ENCODE measurements at regions not wholly inside any gene's neighbourhood (a gene's known extent, or its start where the extent isn't known, plus 50 kb on each side); places are given as distances from the start of the nearest gene placed in this dataset.
A peak's percentile ranks its signal among the peaks of the same experiment; 100 is the strongest.

DNA sequence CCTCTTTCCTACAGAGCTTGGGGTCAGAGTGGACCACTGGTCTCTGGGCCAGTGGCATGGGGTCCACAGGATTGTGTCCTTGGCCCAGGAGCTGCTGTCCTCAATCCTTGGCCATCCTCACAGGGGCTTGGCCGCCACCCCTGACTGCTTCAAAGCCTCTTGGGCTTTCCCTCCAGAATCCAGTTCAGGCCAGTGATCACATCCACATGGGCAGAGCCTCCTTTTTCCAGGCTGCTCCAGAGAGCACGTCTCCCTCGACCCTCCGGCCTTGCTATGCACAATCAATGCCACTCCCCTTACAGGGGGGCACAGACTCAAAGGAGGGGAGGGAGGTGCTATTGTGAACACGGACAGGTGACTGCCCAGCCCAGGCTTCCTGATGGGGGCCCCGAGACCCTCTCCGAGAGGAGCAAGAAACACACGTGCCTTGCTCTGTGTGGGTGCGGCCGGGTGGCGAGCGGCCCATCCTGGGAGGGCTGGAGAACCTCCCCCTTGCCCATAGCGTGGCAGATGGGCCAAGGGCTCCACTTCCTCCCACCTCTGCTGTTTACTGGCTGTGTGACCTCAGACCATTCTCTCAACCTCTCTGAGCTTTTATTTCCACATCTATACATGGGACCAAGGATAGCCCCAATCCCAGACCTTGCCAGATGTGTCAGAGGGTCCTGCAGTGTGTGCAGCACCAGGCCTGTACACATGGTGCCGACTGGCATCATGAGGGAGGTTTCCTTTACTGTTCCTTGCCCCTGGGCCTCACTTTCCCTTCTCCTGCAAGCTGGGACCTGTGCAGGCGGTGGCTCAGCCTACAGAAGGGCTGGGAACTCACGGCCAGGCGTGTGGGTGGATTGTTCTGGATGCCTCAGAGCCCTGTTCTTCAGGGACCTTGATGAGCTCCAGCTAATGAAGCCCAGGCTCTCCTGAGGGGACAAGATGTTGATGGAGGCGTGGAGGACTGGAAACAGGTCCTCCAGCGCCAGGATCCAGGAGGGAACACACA is 229.0 kb upstream of the GSE1 start:
- intact Hi-C loops (cut with DNase I), result no loop called here
- Histone ChIP-seq H3K36me3 (replicated peaks in 1 of 2) (no peaks in the 10 kb centered on the region), H3K4me3 (no peak overlapping the region), H3K4me1 (replicated peaks in 1 of 2) (peaks cover 10 to 49% of the 10 kb centered on the region in 2 donors), H3K27me3 (no peaks in the 10 kb centered on the region), H3K27ac (peak overlapping the region in 1 of 5 donors; percentile 54), H3K9me3 (replicated peaks in 1 of 3) (no peaks in the 10 kb centered on the region)
- no peak for TF ChIP-seq POLR2A (IDR thresholded peaks at IDR 0.05)
- TF ChIP-seq, protein P1, sequence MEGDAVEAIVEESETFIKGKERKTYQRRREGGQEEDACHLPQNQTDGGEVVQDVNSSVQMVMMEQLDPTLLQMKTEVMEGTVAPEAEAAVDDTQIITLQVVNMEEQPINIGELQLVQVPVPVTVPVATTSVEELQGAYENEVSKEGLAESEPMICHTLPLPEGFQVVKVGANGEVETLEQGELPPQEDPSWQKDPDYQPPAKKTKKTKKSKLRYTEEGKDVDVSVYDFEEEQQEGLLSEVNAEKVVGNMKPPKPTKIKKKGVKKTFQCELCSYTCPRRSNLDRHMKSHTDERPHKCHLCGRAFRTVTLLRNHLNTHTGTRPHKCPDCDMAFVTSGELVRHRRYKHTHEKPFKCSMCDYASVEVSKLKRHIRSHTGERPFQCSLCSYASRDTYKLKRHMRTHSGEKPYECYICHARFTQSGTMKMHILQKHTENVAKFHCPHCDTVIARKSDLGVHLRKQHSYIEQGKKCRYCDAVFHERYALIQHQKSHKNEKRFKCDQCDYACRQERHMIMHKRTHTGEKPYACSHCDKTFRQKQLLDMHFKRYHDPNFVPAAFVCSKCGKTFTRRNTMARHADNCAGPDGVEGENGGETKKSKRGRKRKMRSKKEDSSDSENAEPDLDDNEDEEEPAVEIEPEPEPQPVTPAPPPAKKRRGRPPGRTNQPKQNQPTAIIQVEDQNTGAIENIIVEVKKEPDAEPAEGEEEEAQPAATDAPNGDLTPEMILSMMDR (IDR thresholded peaks at IDR 0.05), result no peak
- peak in 1 of 7 donors; percentile 6 for DNase-seq
- 86 to 91% (median 87%) methylated on average over 7 to 19 of the region's 19 CpGs for WGBS, 4 donors

DNA sequence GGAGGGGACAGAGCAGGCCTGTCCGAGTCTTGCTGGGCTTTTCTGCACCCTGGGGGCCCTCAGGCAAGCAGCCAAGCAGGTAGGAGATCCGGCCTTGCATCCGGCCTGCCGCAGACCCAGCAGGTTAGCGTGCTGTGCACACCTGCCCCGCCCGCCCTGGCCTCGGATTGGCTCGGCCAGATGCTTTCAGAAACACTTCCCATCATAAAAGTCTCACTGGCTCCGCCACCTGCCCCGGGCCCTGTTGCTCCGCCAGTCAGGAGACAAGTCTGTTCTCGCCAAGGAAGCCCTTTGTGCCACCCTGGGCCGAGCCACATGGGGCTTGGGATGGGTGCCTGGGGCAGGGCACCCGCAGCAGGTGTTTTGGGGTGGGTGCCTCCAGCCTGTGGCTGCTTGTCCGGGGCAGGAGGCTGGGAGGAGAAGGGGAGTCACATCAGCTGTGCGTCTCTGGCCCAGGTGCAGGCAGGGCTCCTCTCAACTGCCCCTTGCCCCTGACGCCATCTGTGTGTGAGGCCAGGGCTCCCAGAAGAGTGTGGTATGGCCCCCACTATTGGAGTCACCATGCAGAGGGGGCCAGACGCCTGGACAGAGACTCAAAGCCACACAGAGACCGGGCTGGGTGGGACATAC is 228.2 kb upstream of the GSE1 start:
- intact Hi-C loops (cut with DNase I), result no loop called here
- DNase-seq, result peak in 4 of 7 donors; percentile 1 to 14 (median 7)
- Histone ChIP-seq H3K4me1 (replicated peaks in 1 of 2) (peaks cover 10 to 43% of the 10 kb centered on the region in 2 donors), H3K36me3 (replicated peaks in 1 of 2) (no peaks in the 10 kb centered on the region), H3K27ac (peak overlapping the region in 1 of 5 donors; percentile 54), H3K4me3 (no peak overlapping the region), H3K9me3 (replicated peaks in 1 of 3) (no peaks in the 10 kb centered on the region), H3K27me3 (no peaks in the 10 kb centered on the region)
- 71 to 83% (median 81%) methylated on average over 4 to 20 of the region's 20 CpGs for WGBS, 4 donors
- no peak for TF ChIP-seq POLR2A (IDR thresholded peaks at IDR 0.05)
- TF ChIP-seq, protein P1 (IDR thresholded peaks at IDR 0.05), result no peak

DNA sequence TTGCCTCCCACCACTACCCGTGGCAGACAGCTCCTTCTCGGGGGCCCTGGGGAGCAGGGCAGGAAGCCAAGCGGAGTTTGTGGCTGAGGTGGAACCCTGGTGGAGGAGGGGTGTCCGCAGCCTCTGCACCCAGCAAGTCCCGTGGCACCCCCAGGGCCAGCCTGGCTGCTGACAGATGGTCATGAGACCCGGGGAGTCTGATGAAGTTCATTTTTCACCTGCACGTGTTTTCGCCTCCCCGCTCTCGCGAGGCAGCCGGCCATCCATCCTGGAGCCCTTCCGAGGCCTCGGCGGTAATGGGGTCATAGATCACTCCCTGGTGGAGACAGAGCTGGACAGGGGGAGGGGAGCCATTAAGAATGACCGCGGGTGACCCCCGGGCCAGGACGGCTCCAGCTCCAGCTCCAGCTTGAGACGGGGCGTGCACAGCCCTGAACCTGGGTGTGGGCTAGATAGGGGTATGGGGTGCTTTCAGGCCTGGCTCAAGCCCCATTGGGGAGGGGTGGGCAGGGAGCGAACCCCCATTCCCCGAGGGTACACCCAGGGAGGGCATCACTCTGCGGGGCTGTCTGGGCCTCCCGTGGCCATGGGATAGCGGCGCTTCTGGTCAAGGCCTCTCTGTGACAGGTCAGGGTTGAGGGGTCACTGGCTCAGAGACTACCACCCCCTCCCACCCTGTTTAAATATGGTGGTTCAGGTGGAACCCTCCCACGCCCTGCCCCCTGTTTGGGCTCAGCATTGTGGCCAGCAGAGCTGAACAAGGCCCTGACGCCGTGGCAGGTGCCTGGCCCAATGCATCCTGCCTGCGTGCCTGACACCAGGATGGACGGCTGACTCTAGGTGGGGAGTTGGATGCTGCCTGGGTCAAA is 227.4 kb upstream of the GSE1 start:
- peak in 5 of 7 donors; percentile 4 to 19 (median 14) for DNase-seq
- peaks cover 18 to 44% of the 10 kb centered on the region in 2 donors for H3K4me1 ChIP-seq (replicated peaks in 1 of 2)

More for the DNA sequence above, 227.4 kb upstream of the GSE1 start:
- intact Hi-C loops (cut with DNase I), result no loop called here
- TF ChIP-seq, protein P1 (IDR thresholded peaks at IDR 0.05), result no peak
- TF ChIP-seq POLR2A (IDR thresholded peaks at IDR 0.05), result no peak
- Histone ChIP-seq H3K4me3 (no peak overlapping the region), H3K27ac (peak overlapping the region in 1 of 5 donors; percentile 54), H3K36me3 (replicated peaks in 1 of 2) (no peaks in the 10 kb centered on the region), H3K9me3 (replicated peaks in 1 of 3) (no peaks in the 10 kb centered on the region), H3K27me3 (no peaks in the 10 kb centered on the region)
- 64 to 76% (median 72%) methylated on average over 10 to 32 of the region's 32 CpGs for WGBS, 4 donors
